NCI-H446 treated with DMSO at 0.1 percent for 48 hours (cell line): ENCODE measurements at regions not wholly inside any gene's neighbourhood (a gene's known extent, or its start where the extent isn't known, plus 50 kb on each side); places are given as distances from the start of the nearest gene placed in this dataset.
A peak's percentile ranks its signal among the peaks of the same experiment; 100 is the strongest.

Source experiments
- DNase-seq: peaks from one replicate; lab custom pipeline; 2025; lab: John Stamatoyannopoulos, UW

DNA sequence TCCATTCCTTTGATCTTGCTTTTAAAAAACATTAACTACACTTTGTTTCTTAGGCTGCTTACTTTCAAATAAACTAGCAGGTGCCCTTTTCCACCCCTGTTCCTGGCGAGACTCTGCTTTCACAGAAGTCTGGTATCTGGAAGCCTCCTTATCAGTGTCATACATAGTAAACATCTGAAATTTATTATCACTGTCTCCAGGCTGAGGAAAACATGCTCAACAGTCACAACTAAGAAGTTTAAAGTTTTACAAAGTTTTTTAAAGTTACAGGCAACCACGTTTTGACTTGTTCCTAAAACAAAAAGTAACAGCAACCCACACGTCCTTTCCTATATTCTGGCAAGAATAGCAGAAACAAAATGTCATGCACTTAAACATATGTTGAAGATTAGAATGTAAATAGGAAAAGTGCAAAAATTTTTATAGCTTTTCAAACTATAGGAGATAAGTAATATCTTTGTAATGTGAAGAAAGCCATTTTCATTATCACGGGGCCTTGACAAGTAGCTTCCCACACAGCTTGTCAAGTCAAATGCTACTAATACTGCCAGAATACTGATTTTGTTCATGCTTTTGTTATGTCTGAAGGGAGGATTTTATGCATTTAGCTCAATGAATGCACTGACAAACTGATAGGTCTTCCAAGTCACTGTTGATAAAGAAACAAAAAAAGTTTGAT is 275.2 kb upstream of the KCNMB2 start:
- no peak for DNase-seq

DNA sequence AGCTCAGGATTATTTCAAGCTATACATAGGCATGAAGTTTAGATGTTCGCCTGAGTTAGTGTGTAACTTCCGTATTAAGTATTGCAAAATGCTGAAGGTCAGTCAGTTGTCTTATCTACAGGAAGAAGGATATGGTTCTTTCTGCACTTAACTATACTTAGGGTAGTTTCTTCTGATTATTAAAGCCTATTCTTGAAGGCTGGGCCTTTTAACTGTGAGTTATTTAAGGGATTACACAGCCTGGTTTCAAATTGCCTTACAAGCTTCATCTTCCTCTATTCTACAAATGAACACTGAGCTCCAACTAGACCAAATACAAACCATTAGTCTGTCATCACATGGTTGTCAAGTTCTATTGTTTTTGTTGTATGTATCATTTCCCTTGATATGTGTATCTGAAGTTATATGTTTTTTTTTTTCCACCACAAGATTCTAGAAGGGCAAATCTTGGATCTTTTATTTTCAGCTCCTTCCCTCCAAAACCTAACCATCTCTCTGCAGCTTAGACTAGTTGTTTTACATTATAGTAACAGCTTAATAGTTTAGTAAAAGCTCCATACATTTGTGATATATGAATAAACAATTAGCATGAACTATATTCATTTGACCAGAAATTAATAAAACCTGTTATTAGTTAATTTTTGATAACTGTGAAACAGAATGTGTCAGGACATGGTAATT is 272.9 kb upstream of the KCNMB2 start:
- no peak for DNase-seq

DNA sequence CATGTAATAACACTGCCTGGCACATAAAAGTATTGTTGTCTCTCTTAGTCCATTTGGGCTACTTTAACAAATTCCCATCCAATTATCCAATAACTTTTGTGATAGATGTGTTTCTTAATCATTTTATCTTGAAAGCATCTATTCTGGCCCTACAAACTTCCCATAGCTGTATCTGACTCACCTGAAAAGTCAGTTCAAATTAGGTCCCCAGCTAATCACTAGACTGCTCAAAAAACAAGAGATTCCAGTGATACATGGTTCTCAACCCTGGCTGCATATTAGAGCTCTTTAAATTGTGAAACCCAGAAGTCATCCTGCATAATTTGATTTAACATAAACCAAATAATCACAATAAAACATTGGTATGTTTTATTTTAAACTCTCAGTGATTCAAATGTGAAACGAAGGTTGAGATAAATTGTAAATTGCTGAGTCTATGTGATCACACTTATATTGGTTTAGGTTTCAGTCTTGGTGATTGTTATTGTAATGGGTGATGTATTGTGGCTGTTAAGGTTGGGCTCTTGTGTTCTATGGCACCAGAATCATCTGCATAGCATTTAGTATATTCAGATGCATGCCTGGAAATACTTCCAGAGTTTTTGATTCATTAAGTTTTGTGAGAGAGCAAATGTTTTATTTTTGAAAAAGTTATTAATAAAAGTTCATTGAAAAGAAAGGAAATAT is 268.9 kb upstream of the KCNMB2 start:
- no peak for DNase-seq

DNA sequence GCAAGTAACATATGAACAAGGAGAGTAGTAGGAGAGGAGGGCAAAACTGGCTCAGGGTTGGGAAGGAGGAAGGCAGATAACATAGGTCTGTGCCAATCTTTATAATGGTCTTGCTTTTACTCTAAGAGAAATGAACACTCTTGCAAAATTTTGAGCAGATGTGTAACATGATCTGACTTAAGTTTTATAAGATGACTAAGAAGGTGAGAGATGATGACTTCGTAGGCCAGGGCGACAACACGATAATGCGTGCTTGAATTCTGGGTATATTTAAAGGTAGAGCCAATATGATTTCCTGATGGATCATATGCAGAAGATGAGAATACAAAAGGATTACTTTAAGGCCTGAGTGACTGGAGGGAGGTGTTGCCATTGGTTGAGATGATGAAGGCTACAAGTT is 265.4 kb upstream of the KCNMB2 start:
- no peak for DNase-seq

DNA sequence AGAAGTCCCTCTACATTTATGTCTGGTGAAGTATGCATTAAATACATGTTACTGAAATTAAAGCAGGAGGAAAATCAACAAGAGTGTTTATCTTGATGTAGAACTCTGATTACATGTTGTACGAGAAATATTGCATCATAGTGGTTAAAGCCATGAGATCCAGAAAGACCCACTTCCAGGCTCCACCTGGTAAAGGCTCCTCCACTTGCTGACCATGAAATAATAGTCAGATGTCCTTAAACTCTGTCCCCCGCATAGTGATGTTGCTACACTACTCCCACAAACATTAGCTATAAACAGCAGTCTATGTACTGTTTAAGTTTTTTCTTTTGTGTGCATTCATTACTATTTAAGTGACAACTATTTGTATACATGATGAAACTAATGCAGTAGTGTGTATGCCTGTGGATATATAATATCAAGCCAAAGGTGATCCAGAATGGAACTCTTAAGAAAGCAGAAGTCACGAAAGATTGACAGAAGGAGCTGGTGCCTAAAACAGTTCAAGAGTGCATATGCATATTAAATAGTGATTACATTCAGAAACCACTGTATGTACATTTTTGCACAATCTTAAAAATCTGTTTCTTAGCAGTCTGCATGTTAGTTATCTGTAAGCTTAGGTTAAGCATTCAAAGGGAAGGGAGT is 264.4 kb upstream of the KCNMB2 start:
- DNase-seq = no peak

DNA sequence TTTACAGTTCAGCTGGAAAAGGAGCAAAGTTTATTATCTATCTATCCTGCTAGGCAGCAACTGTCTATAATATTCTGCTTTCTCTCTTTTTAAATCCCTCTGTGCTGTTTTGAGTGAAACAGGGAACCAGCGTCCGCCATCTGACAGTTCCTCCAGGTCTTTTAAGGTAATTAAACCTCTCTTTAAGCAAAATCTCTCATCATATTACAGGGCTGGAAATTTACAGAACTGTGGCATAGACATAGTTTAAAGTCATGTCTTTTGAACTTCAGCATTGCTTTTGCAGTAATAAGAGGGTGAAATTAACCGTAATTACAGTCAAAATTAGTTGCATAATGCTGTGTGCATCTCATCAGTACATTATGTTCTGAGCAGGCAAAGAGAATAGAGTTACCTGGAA is 263.4 kb upstream of the KCNMB2 start:
- no peak for DNase-seq

DNA sequence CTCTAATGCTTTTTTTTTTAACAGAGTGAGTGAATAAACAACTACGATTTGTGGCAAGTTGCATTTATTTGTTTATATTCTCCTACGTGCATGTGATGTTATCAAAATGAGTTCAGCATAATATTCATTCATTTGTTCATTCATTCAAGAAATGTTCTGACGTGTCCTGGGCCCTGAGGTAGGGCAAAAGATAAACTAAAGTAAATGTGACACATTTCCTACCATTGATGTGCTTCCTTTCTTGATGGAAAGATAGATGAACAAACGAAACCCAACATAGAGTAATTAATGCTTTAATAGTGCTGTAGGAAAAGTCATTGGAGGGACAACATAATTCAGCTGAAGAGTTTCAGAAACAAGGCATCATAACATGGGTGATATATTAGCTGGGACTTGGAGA is 261.5 kb upstream of the KCNMB2 start:
- no peak for DNase-seq

DNA sequence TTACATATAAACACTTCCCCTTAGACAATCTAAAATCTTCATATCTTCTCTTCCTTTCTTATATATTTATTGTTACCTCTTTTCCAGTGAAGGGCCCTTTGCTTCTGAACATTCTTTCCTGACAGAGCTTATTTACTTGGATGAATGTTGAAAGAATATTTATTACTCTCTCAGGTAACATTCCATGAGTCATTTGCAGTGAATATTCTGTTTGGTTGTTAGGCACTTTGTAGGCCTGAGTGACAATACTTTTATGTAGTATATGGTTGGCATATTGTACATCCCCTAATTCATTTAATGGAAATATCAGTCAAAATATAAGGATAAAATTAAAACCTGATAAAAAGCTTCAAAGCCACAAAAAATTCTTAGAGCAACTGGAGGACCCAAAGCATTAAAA is 260.9 kb upstream of the KCNMB2 start:
- DNase-seq = no peak

DNA sequence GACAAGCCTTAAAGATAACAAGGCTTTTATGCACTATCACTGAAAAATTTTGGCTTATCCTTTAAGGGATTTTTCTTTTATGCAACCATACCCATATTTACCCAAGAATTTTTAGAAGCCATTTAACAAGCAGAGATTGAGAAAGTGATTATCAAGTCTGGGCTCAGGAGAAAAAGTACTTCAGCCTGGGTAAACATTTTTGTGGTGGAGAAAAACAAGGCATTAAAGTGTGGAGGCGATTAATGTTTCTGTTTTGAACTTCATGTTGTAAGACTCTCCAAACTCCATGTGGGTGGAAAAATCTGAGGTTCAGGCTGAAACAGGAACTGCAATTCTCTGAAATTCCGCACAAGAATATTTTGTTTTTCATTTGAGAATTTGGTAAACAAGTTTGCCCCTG is 260.4 kb upstream of the KCNMB2 start:
- no peak for DNase-seq

DNA sequence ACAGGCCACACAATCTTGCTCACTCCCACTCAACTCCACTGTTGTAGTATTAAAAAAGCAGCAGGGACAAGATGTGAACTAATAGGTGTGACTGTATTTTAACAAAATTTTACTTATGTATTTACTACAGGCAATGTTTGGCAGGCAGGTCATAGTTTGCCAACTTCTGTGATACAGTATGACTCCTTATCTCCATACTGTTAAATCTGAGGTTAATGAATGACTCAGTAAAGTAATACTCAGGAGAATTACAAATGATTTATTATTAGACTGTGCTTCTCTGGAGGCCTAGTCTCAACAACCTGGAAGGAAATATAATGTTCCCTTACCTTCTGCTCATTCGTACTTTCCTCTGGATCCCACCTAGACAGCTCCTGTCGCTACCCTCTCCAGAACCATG is 258.6 kb upstream of the KCNMB2 start:
- no peak for DNase-seq

DNA sequence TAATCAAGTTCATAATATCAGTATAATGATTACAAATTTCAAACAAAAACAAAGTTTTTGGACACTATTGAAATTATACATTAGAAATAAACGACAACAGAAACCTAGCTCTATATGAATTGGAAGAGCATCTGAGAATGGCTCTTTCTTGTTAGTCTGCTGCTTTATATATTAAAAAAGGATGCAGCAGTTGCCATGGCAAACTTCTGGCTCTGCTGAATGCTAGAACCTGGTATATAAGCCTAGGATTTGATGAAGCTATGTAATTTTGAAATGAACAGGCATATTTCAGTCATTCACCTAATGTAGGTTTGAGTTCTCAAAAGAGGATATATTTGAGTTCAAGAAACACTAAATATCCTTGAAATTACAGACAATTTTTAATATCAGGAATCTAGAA is 252.7 kb upstream of the KCNMB2 start:
- DNase-seq = no peak

DNA sequence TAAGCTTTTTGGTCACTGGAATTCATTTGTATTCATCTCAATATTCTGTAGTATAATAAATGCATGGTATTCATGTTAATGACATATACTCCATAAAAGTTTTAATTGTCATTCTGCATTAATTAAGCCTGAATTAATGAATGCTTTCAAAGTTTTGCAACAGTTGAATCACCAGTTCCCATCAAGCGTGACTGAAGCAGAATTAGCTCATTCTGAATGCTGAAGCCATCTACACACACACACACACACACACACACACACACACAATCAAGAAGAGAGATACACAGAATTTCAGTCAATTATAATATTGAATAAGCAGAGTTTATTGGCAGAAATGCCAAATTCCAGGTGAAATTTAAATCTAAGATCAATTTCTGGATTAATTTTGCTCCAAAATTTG is 252.1 kb upstream of the KCNMB2 start:
- no peak for DNase-seq

DNA sequence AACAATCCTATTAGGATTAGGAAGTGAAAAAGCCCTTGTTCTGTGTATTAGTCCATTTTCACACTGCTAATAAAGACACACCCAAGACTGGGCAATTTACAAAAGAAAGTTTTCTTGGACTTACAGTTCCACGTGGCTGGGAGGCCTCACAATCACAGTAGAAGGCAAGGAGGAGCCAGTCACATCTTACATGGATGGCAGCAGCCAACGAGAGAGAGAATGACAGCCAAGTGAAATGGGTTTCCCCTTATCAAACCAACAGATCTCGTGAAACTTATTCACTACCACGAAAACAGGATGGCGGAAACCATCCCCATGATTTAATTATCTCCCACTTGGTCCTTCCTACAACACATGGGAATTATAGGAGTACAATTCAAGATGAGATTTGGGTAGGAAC is 248.2 kb upstream of the KCNMB2 start:
- DNase-seq = no peak

DNA sequence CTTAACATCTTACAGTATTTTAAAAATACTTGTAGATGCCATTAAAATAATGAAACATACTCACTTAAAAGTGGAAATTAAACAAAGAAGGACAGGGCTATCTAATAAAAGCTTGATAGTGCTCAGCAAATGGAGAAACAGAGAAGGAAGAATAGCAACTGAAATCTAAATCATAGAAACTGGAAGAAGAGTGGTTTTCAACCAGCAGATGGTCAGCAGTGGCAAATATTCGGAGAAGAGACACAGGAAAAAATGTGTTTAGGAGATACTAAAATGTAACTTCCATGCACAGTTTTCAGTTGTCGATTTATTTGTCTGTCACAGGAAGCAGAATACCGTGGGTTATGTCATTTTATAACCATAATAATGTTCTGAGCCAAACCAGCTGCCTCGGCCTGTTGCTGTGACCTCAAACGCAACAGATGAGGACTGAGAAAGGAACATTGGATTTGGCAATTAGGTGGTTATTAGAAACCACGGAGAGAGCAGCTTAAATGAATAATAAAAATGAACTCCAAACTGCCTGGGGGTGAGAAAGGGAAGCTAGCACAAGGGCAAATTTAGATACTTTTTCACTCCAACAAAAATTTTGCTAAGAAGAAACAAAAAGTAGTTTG is 246.6 kb upstream of the KCNMB2 start:
- peak; percentile 24 for DNase-seq

DNA sequence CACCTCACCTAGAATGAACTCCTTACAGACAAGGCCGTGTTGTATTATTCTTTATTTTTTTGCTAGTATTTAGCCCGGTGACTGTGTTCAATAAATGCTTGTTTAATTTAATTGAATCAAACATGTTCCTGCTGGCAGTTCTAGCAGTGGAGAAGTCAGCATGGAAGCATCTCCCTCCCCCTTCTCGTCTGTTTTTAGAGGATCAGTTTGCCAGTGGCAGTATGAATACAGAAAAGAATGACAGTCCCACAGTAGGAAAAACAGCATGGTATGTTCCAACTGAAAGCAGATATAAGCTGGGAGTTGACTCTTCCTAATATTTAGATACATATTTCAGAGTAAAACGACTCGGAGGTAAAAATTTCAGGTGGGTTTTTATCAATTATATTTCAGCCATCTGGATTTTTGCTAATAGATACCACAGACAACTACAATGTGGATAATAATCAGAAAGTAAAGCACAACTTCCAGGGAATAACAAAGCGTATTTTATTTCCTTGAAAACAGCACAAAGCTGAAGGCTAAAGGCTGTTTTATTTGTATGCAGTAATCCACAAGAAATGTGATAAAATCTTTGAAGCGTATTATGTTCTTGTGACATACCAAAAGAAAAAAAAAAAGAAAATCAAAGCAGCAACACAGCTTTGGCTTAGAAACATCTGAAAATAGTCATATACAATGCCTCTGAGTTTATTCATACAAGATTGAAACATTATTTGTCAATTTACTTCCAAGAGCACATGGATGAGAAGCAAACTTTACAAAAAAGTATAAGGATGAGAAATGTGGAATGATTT is 244.5 kb upstream of the KCNMB2 start:
- no peak for DNase-seq

DNA sequence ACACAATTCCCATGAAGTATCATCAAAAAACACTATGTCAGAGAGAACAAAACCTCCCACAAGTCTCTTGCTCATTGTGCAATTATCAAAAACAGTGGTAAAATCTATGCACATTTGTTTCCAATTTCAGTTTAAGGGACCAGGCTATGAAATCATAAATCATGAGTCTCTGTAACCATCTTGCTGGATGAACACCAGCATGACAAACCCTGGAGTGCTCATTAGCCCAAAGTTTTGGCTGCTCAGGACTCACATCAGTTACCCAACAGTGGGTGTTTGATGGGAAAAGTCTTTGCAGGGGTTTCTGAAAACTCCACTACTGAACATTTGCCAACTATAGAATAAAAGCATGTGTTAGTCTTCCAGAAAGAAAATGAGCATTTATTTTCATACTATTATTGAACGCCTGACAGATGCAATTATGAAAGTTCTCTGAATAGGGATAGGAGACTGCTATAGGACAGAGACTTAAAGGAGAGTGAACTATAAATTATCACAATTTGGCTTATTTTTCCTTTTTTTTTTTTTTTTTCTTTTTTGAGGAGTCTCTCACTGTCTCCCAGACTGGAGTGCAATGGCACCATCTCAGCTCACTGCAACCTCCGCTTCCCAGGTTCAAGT is 240.8 kb upstream of the KCNMB2 start:
- peak; percentile 98 for DNase-seq

DNA sequence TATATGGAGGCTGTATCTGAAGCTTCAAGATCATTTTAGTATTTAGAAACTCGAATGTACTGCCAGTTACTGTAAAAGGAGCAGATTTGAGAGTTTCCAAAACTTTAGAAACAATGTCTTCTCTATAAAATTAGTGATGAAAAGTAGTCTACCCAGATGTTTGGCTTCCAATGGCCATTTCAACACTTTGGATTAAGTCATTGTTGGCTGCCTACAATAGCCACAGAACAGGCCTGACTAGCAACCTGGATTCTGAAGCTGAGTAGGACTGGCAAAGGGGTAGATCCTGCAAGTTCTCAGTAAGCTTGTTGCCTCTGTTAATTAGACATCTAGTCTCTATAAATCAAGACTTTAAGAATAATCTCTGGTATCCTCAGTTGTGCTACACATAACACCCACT is 239.0 kb upstream of the KCNMB2 start:
- DNase-seq = no peak

DNA sequence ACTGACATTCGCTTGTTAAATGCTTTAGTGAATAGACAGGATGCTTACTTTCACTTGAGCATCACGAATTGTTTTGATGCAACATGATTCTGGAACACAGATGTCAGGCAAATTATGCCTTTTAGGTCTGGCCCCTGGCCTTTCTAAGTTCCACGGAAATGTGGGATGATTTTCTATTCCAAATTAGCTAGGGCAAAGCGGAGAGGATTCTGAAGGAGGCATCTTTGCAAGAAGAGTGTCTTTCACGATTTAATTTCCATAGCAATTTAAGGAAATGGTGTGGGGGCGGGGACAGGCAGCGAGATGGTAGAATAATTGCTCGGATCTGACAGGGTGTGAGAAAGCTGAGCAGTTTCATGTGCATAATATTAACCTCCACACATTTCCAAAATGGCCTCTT is 238.5 kb upstream of the KCNMB2 start:
- DNase-seq = no peak

DNA sequence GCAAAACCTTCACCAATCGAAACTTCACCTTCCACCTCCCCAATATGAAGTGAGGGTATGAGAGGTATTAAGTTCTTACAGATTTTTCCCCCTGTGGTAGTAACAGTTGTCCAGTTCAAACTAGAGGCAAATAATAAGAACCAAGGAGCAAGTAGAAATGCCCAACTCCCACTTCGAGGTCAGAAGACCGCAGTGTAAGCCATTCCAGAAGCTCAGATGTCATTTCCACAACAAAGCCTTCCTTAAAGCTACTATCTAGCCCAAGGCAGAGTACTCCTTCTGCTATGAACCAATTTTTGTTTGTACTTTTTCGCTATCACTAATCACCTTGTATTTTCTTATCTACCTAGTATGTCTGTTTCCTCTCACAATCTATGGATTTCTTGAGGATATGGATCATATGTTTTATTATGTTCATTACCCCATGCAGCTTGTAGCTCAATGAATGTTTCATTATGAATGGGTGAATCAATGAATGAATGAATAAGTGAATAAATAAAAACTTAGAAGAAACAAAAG is 235.7 kb upstream of the KCNMB2 start:
- DNase-seq = no peak

DNA sequence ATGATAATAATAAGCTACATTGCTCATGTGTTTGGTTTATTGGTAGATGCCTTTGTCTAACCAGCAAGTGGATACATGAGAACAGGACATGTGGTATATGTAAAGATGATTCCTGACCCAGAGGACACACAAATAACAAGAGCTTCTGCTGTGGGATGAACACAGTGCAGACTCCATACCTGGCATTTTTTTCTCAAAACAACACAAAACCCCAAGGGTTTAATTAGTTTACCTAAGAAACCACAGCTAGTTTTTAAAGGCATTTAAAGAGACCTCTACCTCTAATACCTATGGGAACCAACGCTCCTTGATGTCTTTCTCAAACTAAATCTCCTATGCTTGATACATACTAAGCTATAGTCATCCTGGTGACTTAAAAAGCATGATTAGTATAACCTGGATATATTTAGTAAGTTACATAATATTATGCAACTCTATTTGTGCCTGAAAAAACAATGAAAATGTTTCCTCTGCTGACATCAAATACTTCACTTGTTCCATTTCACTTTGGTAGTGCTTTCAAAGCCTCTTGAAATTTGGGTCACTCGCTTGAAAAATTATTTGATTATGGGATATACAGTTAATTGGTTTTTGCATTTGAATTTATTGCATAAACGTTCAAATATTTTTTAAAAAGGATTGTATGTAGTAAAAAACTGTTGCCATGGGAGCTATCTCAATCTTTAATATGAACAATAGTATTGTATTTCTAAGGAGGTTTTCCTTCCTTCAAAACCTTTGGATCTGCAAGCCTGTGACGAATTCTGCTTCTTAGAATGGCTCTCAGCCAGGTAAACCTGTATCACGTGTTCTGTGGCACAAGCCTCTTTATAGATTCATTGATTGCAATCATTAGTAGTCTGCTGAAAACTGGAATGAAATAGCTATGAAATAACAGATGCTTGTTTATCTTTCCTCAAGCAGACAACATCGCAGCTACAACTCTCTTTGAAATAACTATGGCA is 233.0 kb upstream of the KCNMB2 start:
- no peak for DNase-seq
